GM12892 (cell line): ENCODE measurements at regions not wholly inside any gene's neighbourhood (a gene's known extent, or its start where the extent isn't known, plus 50 kb on each side); places are given as distances from the start of the nearest gene placed in this dataset.

Source experiments
- POLR2A ChIP-seq: IDR thresholded peaks from 2 replicates; pipeline ENCODE4 v1.6.1; 2011; ENCODE audit warnings: low read depth, low read length, control low read depth
- POLR2AphosphoS5 ChIP-seq: IDR thresholded peaks from 2 replicates; pipeline ENCODE4 v1.6.1; 2011; ENCODE audit warnings: low read depth, low read length, control low read depth

DNA sequence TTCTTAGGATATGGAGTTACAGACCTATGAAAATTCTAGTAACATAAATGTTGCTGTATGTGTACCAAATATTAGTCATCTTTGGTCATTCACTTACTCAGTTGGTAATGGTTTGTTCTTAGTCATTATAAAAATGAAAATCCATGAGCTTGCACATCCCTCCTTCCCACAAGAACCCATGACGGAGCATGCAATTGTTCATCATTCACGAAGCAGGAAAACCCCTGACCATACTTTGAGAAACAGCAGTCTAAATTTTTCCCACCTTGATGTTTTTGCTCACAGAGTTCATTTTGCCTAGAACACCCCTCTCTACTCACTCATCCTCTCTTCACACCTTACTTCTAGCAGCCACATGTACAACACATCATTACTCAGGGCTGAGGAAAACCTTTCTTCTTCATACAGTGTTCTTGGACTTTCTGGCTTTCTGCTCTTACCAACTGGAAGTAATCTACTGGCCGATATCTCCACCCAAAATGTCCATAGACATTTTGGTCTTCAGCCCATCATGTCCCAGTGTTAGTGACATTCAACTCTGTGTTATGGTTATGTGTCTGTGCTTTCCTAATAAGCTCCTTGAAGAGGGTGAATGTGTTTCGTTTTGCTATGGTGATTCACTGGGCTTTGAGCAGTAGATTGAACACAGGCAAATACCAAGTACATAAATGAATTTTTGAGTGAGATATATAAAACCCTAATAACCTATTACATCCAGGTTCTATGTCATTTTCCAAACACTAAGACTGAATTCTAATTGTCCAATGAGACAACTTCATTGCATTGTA lies 189.9 kb downstream of the ZC3H11B start:
- no peak for TF ChIP-seq POLR2A
- TF ChIP-seq POLR2AphosphoS5: no peak
